Endodermal cell (in vitro differentiated cells): ENCODE measurements at regions not wholly inside any gene's neighbourhood (a gene's known extent, or its start where the extent isn't known, plus 50 kb on each side); places are given as distances from the start of the nearest gene placed in this dataset.

ENCODE experiments used
- DNase-seq: peaks from one replicate; pipeline ENCODE4 v3.0.0-alpha.2; 2017
- H3K27ac ChIP-seq: 2 replicates; pipeline ENCODE4 v1.5.1; 2013; ENCODE audit warnings: mild to moderate bottlenecking, low read depth, low read length, moderate library complexity
- H3K27me3 ChIP-seq: 2 replicates; pipeline ENCODE4 v1.6.1; 2013; ENCODE audit warnings: mild to moderate bottlenecking, low read length, moderate library complexity; ENCODE audit not compliant: insufficient read depth, control insufficient read depth, poor library complexity, severe bottlenecking
- H3K36me3 ChIP-seq: 2 replicates; pipeline ENCODE4 v1.7.0; 2013; ENCODE audit warnings: mild to moderate bottlenecking, low read length, moderate library complexity; ENCODE audit not compliant: control insufficient read depth, insufficient read depth
- H3K4me1 ChIP-seq: one replicate; pipeline ENCODE4 v1.7.0; 2013; ENCODE audit warnings: low read length; ENCODE audit not compliant: control insufficient read depth, insufficient read depth
- H3K4me3 ChIP-seq: 2 replicates; pipeline ENCODE4 v1.5.1; 2013; ENCODE audit warnings: mild to moderate bottlenecking, low read length, moderate library complexity
- H3K9ac ChIP-seq: 2 replicates; pipeline ENCODE4 v1.6.1; 2013; ENCODE audit warnings: mild to moderate bottlenecking, low read length, moderate library complexity; ENCODE audit not compliant: poor library complexity, severe bottlenecking; ENCODE audit errors: extremely low read depth
- H3K9me3 ChIP-seq: 2 replicates; pipeline ENCODE4 v1.6.1; 2013; ENCODE audit warnings: mild to moderate bottlenecking, low read length, moderate library complexity; ENCODE audit not compliant: control insufficient read depth
- H3K27ac Mint-ChIP-seq: 2 replicates; pipeline ENCODE4 v1.8.0; 2020; ENCODE audit warnings: mixed read lengths
- H3K27me3 Mint-ChIP-seq: 2 replicates; pipeline ENCODE4 v1.8.0; 2021; ENCODE audit warnings: mild to moderate bottlenecking, mixed read lengths; ENCODE audit not compliant: insufficient read depth
- H3K36me3 Mint-ChIP-seq: 2 replicates; pipeline ENCODE4 v1.8.0; 2020; ENCODE audit warnings: low read depth, mixed read lengths
- H3K4me1 Mint-ChIP-seq: 2 replicates; pipeline ENCODE4 v1.8.0; 2020; ENCODE audit warnings: mixed read lengths
- H3K4me3 Mint-ChIP-seq: 2 replicates; pipeline ENCODE4 v1.8.0; 2020; ENCODE audit warnings: mild to moderate bottlenecking, moderate library complexity, mixed read lengths
- H3K9me3 Mint-ChIP-seq: 2 replicates; pipeline ENCODE4 v1.8.0; 2020; ENCODE audit warnings: mild to moderate bottlenecking, mixed read lengths
- WGBS, 2 experiments: methylation state at CpG; one replicate each; pipeline versions ENCODE4 v1.1.5 to v1.1.7; 2013; ENCODE audit warnings: missing lambda C conversion rate in 2 of 2, mixed read lengths in 1 of 2; ENCODE audit not compliant: insufficient coverage in 1 of 2, insufficient read length in 1 of 2; 5-methylcytosine and 5-hydroxymethylcytosine counted together
- TF ChIP-seq, protein P1 (sequence below): fragments of 200-600 bp; sonication (generic); conservative IDR thresholded peaks from 2 replicates; pipeline ENCODE4 v1.5.0; 2021; ENCODE audit warnings: antibody characterized with exemption, mild to moderate bottlenecking

DNA sequence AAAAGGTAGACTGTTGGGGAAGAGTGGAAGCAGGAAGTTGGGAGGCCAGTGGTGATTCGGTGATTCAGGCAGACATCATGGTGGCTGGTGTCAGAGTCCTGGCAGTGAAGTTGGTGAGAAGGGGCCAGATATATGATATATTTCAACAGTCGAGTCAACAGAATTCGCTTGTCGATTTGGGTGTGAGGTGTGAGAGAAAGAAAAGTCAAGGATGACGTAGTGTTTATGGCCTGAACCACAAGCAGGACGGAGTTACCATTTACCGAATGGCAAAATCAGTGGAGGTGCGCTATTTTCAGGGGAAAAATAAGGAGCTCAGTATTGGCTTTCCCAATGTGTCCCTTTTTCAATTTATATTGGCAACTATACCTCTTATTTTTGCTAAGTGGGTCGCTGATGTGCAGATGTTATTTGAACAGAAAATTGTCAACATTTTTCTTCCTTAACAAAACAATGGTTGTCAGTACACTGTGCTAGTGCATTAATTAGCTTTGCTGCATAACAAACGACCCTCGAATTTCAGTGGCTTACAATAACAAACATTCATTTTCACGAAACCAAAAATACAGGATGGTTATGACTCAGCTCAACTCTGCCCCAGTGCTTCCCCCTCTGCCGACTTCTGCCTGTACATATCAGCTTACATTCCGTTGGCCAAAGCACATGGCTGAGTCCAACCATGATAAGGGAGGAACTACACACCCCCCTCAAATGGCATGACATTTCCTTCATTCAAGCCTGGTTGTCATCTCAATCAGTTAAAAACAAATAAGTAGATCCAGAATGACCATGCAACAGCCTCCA is 255.0 kb upstream of the ZFP64 start:
- Histone ChIP-seq H3K9ac (no peak overlapping the region), H3K4me1 (no peaks in the 10 kb centered on the region), H3K27ac (no peak overlapping the region), H3K4me3 (no peak overlapping the region), H3K36me3 (no peaks in the 10 kb centered on the region), H3K27me3 (peaks cover 33% of the 10 kb centered on the region), H3K9me3 (no peaks in the 10 kb centered on the region)
- no peaks in the 10 kb centered on the region for H3K9me3 Mint-ChIP-seq
- WGBS, 2 experiments = 89 to 92% methylated on average over 14 of the region's 14 CpGs
- H3K27ac Mint-ChIP-seq = no peak overlapping the region
- H3K4me3 Mint-ChIP-seq = no peak overlapping the region
- peaks cover 28% of the 10 kb centered on the region for H3K27me3 Mint-ChIP-seq
- TF ChIP-seq, protein P1, sequence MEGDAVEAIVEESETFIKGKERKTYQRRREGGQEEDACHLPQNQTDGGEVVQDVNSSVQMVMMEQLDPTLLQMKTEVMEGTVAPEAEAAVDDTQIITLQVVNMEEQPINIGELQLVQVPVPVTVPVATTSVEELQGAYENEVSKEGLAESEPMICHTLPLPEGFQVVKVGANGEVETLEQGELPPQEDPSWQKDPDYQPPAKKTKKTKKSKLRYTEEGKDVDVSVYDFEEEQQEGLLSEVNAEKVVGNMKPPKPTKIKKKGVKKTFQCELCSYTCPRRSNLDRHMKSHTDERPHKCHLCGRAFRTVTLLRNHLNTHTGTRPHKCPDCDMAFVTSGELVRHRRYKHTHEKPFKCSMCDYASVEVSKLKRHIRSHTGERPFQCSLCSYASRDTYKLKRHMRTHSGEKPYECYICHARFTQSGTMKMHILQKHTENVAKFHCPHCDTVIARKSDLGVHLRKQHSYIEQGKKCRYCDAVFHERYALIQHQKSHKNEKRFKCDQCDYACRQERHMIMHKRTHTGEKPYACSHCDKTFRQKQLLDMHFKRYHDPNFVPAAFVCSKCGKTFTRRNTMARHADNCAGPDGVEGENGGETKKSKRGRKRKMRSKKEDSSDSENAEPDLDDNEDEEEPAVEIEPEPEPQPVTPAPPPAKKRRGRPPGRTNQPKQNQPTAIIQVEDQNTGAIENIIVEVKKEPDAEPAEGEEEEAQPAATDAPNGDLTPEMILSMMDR = no peak
- H3K36me3 Mint-ChIP-seq = no peaks in the 10 kb centered on the region
- H3K4me1 Mint-ChIP-seq = peaks cover 3% of the 10 kb centered on the region
- no peak for DNase-seq

GRCh38 chr20:52444455-52444854 is 252.9 kb upstream of the ZFP64 start:
- peaks cover under 1% of the 10 kb centered on the region for H3K4me1 Mint-ChIP-seq
- H3K27me3 ChIP-seq = peaks cover 54% of the 10 kb centered on the region
- H3K9ac ChIP-seq = no peak overlapping the region
- H3K4me3 Mint-ChIP-seq = no peak overlapping the region
- no peak overlapping the region for H3K4me3 ChIP-seq
- no peaks in the 10 kb centered on the region for H3K9me3 ChIP-seq
- no peak for DNase-seq
- H3K36me3 Mint-ChIP-seq = no peaks in the 10 kb centered on the region
- H3K27ac Mint-ChIP-seq = no peak overlapping the region
- TF ChIP-seq, protein P1 = no peak
- no peaks in the 10 kb centered on the region for H3K4me1 ChIP-seq
- no peaks in the 10 kb centered on the region for H3K9me3 Mint-ChIP-seq
- WGBS, 2 experiments = 85% methylated on average over 1 of the region's 1 CpG; no CpG with 5 or more reads in 1 of the 2 experiments
- no peaks in the 10 kb centered on the region for H3K36me3 ChIP-seq
- no peak overlapping the region for H3K27ac ChIP-seq
- peaks cover 50% of the 10 kb centered on the region for H3K27me3 Mint-ChIP-seq

- peaks cover 4% of the 10 kb centered on the region for H3K4me1 ChIP-seq
- H3K27me3 ChIP-seq = peaks cover 58% of the 10 kb centered on the region
- Mint-ChIP-seq H3K36me3 (no peaks in the 10 kb centered on the region), H3K27me3 (peaks cover 53% of the 10 kb centered on the region), H3K4me1 (peaks cover 6% of the 10 kb centered on the region), H3K27ac (no peak overlapping the region), H3K4me3 (no peak overlapping the region), H3K9me3 (no peaks in the 10 kb centered on the region)
- H3K9me3 ChIP-seq = no peaks in the 10 kb centered on the region
- H3K36me3 ChIP-seq = no peaks in the 10 kb centered on the region
- no peak overlapping the region for H3K9ac ChIP-seq
- TF ChIP-seq, protein P1 = no peak
- no peak for DNase-seq
- no peak overlapping the region for H3K4me3 ChIP-seq
- no peak overlapping the region for H3K27ac ChIP-seq
Observed at GRCh38 chr20:52443874-52444273, 252.3 kb upstream of the ZFP64 start.
